WERI-Rb-1 (cell line): ENCODE measurements at regions not wholly inside any gene's neighbourhood (a gene's known extent, or its start where the extent isn't known, plus 50 kb on each side); places are given as distances from the start of the nearest gene placed in this dataset.

Experiments
- DNase-seq: peaks from one replicate; pipeline ENCODE4 v3.0.0-alpha.2; 2020
- H3K27ac ChIP-seq: fragments of 250-450 bp; sonication (Bioruptor Pico); 2 replicates; pipeline ENCODE4 v1.5.1; 2020; ENCODE audit warnings: mild to moderate bottlenecking, moderate library complexity
- H3K27me3 ChIP-seq: fragments of 250-450 bp; sonication (Bioruptor Pico); 2 replicates; pipeline ENCODE4 v1.5.1; 2021; ENCODE audit warnings: mild to moderate bottlenecking, low read depth, moderate library complexity; ENCODE audit not compliant: insufficient read depth, severe bottlenecking
- H3K36me3 ChIP-seq: fragments of 250-450 bp; sonication (Bioruptor Pico); 2 replicates; pipeline ENCODE4 v1.5.1; 2020; ENCODE audit warnings: mild to moderate bottlenecking, moderate library complexity
- H3K4me3 ChIP-seq: 2 replicates; pipeline ENCODE4 v1.5.1; 2011; ENCODE audit warnings: low read depth, mild to moderate bottlenecking, control low read depth, low read length
- H3K9me3 ChIP-seq: fragments of 250-450 bp; sonication (Bioruptor Pico); 2 replicates; pipeline ENCODE4 v1.5.1; 2021; ENCODE audit warnings: mild to moderate bottlenecking, moderate library complexity; ENCODE audit not compliant: severe bottlenecking
- CTCF ChIP-seq: IDR thresholded peaks from 2 replicates; pipeline ENCODE4 v1.5.1; 2011; ENCODE audit warnings: low read depth, mild to moderate bottlenecking, control low read depth, inconsistent platforms, low read length

- Histone ChIP-seq H3K9me3 (peaks cover 3% of the 10 kb centered on the region), H3K27ac (no peak overlapping the region), H3K4me3 (no peak overlapping the region), H3K36me3 (no peaks in the 10 kb centered on the region), H3K27me3 (no peaks in the 10 kb centered on the region)
- TF ChIP-seq CTCF: no peak
- DNase-seq: no peak
Measured at GRCh38 chr18:78818961-78819360, 160.7 kb upstream of the SALL3 start.

- no peak overlapping the region for H3K27ac ChIP-seq
- no peak for DNase-seq
- H3K4me3 ChIP-seq: no peak overlapping the region
- no peaks in the 10 kb centered on the region for H3K27me3 ChIP-seq
- no peak for TF ChIP-seq CTCF
- peaks cover 3% of the 10 kb centered on the region for H3K9me3 ChIP-seq
- no peaks in the 10 kb centered on the region for H3K36me3 ChIP-seq
Measured at GRCh38 chr18:78820161-78820834, 159.3 kb upstream of the SALL3 start.

- Histone ChIP-seq H3K27ac (no peak overlapping the region), H3K36me3 (no peaks in the 10 kb centered on the region), H3K9me3 (peaks cover 3% of the 10 kb centered on the region), H3K27me3 (no peaks in the 10 kb centered on the region), H3K4me3 (no peak overlapping the region)
- no peak for TF ChIP-seq CTCF
- no peak for DNase-seq
Measured at GRCh38 chr18:78821396-78821795, 158.2 kb upstream of the SALL3 start.

- peaks cover 3% of the 10 kb centered on the region for H3K9me3 ChIP-seq
- H3K27me3 ChIP-seq: no peaks in the 10 kb centered on the region
- no peak for TF ChIP-seq CTCF
- no peak overlapping the region for H3K4me3 ChIP-seq
- no peaks in the 10 kb centered on the region for H3K36me3 ChIP-seq
- DNase-seq: no peak
- no peak overlapping the region for H3K27ac ChIP-seq
Measured at GRCh38 chr18:78822171-78822948, 157.3 kb upstream of the SALL3 start.

- Histone ChIP-seq H3K4me3 (no peak overlapping the region), H3K36me3 (no peaks in the 10 kb centered on the region), H3K27me3 (no peaks in the 10 kb centered on the region), H3K27ac (no peak overlapping the region), H3K9me3 (peaks cover 3% of the 10 kb centered on the region)
- no peak for DNase-seq
- TF ChIP-seq CTCF: no peak
Measured at GRCh38 chr18:78822949-78823285, 156.7 kb upstream of the SALL3 start.
